SJCRH30 (cell line): ENCODE measurements at regions not wholly inside any gene's neighbourhood (a gene's known extent, or its start where the extent isn't known, plus 50 kb on each side); places are given as distances from the start of the nearest gene placed in this dataset.

Source experiments
- DNase-seq, 2 experiments: peaks; one replicate each; pipeline ENCODE4 v3.0.0-alpha.2; 2015 to 2020
- H3K27ac ChIP-seq: fragments of 250-450 bp; sonication (Bioruptor Pico); 2 replicates; pipeline ENCODE4 v1.5.1; 2020; ENCODE audit warnings: mild to moderate bottlenecking, moderate library complexity
- H3K27me3 ChIP-seq: fragments of 250-450 bp; sonication (Bioruptor Pico); 2 replicates; pipeline ENCODE4 v1.5.1; 2020; ENCODE audit warnings: mild to moderate bottlenecking, moderate library complexity
- H3K36me3 ChIP-seq: fragments of 250-450 bp; sonication (Bioruptor Pico); 2 replicates; pipeline ENCODE4 v1.5.1; 2020; ENCODE audit warnings: mild to moderate bottlenecking, moderate library complexity
- H3K4me1 ChIP-seq: fragments of 250-450 bp; sonication (Bioruptor Pico); 2 replicates; pipeline ENCODE4 v1.5.1; 2020; ENCODE audit warnings: mild to moderate bottlenecking, moderate library complexity
- H3K4me3 ChIP-seq: fragments of 250-450 bp; sonication (Bioruptor Pico); 2 replicates; pipeline ENCODE4 v1.5.1; 2020; ENCODE audit warnings: mild to moderate bottlenecking, moderate library complexity
- H3K9me3 ChIP-seq: fragments of 250-450 bp; sonication (Bioruptor Pico); replicated peaks from 2 replicates; pipeline ENCODE4 v1.5.1; 2020; ENCODE audit warnings: mild to moderate bottlenecking, moderate library complexity

DNA sequence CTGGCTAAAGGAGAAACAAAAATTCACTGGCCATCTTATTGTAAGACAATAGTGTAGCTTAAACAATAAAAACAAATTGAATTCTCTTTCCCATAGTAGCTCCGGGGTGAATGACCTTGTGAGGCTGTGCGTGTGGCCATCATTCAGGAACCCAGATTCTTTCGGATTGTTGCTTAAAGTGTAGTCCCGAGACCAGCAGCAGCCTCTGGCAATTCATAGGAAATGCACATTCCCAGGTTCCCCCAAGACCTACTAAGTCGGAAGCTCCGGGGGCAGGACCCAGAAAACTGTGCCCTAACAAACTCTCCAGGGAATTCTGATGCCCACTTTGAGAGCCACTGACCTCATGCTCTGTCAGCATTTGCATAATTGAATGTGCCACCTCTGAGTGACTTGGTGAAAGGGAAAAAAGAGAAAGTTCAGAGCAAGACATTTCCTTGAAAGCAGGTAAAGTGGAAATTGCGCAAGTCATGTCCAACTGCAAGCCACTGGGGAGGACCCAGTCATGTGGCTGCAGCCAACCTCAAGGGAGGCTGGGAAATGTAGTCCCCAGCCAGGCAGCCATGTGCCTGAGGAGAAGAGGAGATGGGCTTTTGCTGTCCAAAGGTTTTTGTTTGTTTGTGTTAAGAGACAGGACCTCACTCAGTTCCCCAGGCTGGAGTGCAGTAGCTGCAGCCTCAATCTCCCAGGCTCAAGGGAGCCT, 50.7 kb upstream of the PNMA8B start:
- no peak overlapping the region for H3K27ac ChIP-seq
- no peaks in the 10 kb centered on the region for H3K36me3 ChIP-seq
- H3K4me1 ChIP-seq: no peaks in the 10 kb centered on the region
- H3K4me3 ChIP-seq: no peak overlapping the region
- H3K27me3 ChIP-seq: no peaks in the 10 kb centered on the region
- DNase-seq: peak; percentile 21 to 40
- peaks cover 18% of the 10 kb centered on the region; the same call in 1 of the 2 replicates for H3K9me3 ChIP-seq

DNA sequence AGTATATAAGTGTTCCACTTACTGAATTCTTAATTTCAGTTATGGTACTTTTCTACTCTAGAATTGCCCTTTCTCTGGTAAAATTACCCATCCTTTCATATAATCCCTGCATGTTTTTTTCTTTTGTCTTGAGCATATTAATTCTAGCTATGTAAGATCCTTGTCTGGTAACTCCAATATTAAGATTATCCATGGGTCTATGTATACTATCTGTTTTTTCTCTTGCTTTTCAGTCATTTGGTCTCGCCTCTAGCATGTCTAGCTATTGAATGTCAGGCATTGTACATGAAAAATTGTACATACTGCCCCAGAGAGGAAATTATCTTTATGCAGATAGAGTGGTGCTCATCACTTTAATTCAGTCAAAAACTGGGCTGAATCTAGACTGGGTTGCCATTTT, 50.4 kb upstream of the CALM3 start:
- Histone ChIP-seq H3K9me3 (peaks cover 21% of the 10 kb centered on the region; the same call in 1 of the 2 replicates), H3K4me1 (no peaks in the 10 kb centered on the region), H3K4me3 (no peak overlapping the region), H3K27ac (no peak overlapping the region), H3K27me3 (no peaks in the 10 kb centered on the region), H3K36me3 (no peaks in the 10 kb centered on the region)
- DNase-seq: no peak

DNA sequence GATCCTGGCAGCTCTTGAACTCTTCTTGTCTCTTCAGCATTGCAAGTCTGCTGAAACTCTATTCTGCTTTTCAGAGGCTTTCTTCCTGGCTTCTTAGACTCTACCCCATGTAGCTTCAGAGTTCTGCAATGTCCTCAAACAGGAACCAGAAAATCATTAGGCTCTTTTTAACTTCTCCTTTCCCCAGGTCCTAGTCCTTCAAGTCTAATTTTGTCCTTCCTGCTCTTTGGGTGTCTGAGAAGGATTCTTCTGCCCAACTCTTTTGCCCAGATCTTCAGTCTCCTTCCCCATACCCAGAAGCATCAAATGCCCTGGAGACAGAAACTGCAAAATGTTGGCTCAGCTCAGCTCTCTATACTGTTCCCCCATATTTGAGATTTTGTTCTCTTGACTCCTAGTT, 50.0 kb upstream of the CALM3 start:
- no peaks in the 10 kb centered on the region for H3K4me1 ChIP-seq
- H3K4me3 ChIP-seq: no peak overlapping the region
- DNase-seq: no peak
- H3K27me3 ChIP-seq: no peaks in the 10 kb centered on the region
- H3K27ac ChIP-seq: no peak overlapping the region
- H3K9me3 ChIP-seq: peaks cover 21% of the 10 kb centered on the region; the same call in 1 of the 2 replicates
- H3K36me3 ChIP-seq: no peaks in the 10 kb centered on the region
